HepG2 (cell line): ENCODE measurements at regions not wholly inside any gene's neighbourhood (a gene's known extent, or its start where the extent isn't known, plus 50 kb on each side); places are given as distances from the start of the nearest gene placed in this dataset.

Source experiments
- AHR ChIP-seq: IDR thresholded peaks from 2 replicates; pipeline ENCODE4 v1.6.1; 2018; ENCODE audit warnings: missing genetic modification reagents, missing compliant biosample characterization
- ARHGAP35 ChIP-seq: sonication (generic); formaldehyde crosslinking; IDR thresholded peaks from 2 replicates; pipeline ENCODE4 v1.9.0; 2022; ENCODE audit warnings: mild to moderate bottlenecking, inconsistent platforms, moderate library complexity, missing genetic modification reagents, borderline replicate concordance
- ATF4 ChIP-seq, 2 experiments: fragments of 450-650 bp in 1 of 2; sonication (generic) in 1 of 2; formaldehyde crosslinking; IDR thresholded peaks; 2 replicates each; pipeline versions ENCODE4 v1.5.0 to v1.8.0; 2020 to 2022; ENCODE audit warnings: mild to moderate bottlenecking in 1 of 2, missing genetic modification reagents in 1 of 2
- BATF2 ChIP-seq: sonication (generic); formaldehyde crosslinking; IDR thresholded peaks from 2 replicates; pipeline ENCODE4 v1.8.0; 2022; ENCODE audit warnings: mild to moderate bottlenecking, missing genetic modification reagents, moderate library complexity
- CHD2 ChIP-seq: IDR thresholded peaks from 2 replicates; pipeline ENCODE4 v1.6.1; 2011; ENCODE audit warnings: low read depth, low read length, improper control_type of control experiment
- ETS1 ChIP-seq: sonication (generic); formaldehyde crosslinking; IDR thresholded peaks from 2 replicates; pipeline ENCODE4 v1.4.0; 2020; ENCODE audit warnings: missing genetic modification reagents
- EZH2 ChIP-seq: conservative IDR thresholded peaks from 2 replicates; pipeline ENCODE4 v1.6.1; 2012; ENCODE audit warnings: mild to moderate bottlenecking, low read depth, low read length, moderate library complexity
- GMEB1 ChIP-seq: sonication (generic); formaldehyde crosslinking; IDR thresholded peaks from 2 replicates; pipeline ENCODE4 v1.5.1; 2020; ENCODE audit warnings: missing genetic modification reagents, mild to moderate bottlenecking, borderline replicate concordance
- HDAC1 ChIP-seq: sonication (generic); formaldehyde crosslinking; IDR thresholded peaks from 2 replicates; pipeline ENCODE4 v1.5.1; 2020; ENCODE audit warnings: mild to moderate bottlenecking, missing genetic modification reagents
- HNRNPLL ChIP-seq: fragments of 200-400 bp; formaldehyde crosslinking; IDR thresholded peaks from 2 replicates; pipeline ENCODE4 v1.6.1; 2017; ENCODE audit warnings: mild to moderate bottlenecking, low read depth, low read length; ENCODE audit not compliant: poor library complexity, severe bottlenecking
- KDM6A ChIP-seq: IDR thresholded peaks from 2 replicates; pipeline ENCODE4 v1.6.1; 2016; ENCODE audit warnings: low read depth
- MATR3 ChIP-seq: sonication (generic); formaldehyde crosslinking; IDR thresholded peaks from 2 replicates; pipeline ENCODE4 v1.4.0; 2020; ENCODE audit warnings: missing genetic modification reagents
- MLX ChIP-seq: IDR thresholded peaks from 2 replicates; pipeline ENCODE4 v1.6.1; 2016
- NAIF1 ChIP-seq: sonication (generic); formaldehyde crosslinking; IDR thresholded peaks from 2 replicates; pipeline ENCODE4 v1.5.0; 2020; ENCODE audit warnings: mild to moderate bottlenecking, missing genetic modification reagents, borderline replicate concordance
- NCOR1 ChIP-seq: fragments of 200-600 bp; sonication (generic); IDR thresholded peaks from 2 replicates; pipeline ENCODE4 v1.7.0; 2017; ENCODE audit warnings: antibody characterized with exemption, low read length, borderline replicate concordance
- TBP ChIP-seq: sonication (generic); formaldehyde crosslinking; IDR thresholded peaks from 2 replicates; pipeline ENCODE4 v1.5.0; 2020; ENCODE audit warnings: missing genetic modification reagents
- TBX2 ChIP-seq: sonication (generic); formaldehyde crosslinking; IDR thresholded peaks from 2 replicates; pipeline ENCODE4 v1.5.0; 2020; ENCODE audit warnings: missing genetic modification reagents, mild to moderate bottlenecking, borderline replicate concordance
- THAP11 ChIP-seq: IDR thresholded peaks from 2 replicates; pipeline ENCODE4 v1.6.1; 2016; ENCODE audit warnings: missing biosample characterization, missing genetic modification reagents
- ZBTB25 ChIP-seq: IDR thresholded peaks from 2 replicates; pipeline ENCODE4 v1.6.1; 2018; ENCODE audit warnings: missing genetic modification reagents
- ZNF121 ChIP-seq: sonication (generic); formaldehyde crosslinking; IDR thresholded peaks from 2 replicates; pipeline ENCODE4 v1.5.0; 2020; ENCODE audit warnings: mild to moderate bottlenecking, missing genetic modification reagents
- ZNF615 ChIP-seq: sonication (generic); formaldehyde crosslinking; IDR thresholded peaks from 2 replicates; pipeline ENCODE4 v1.5.0; 2020; ENCODE audit warnings: mild to moderate bottlenecking, missing genetic modification reagents, borderline replicate concordance
- ZNF619 ChIP-seq: sonication (generic); formaldehyde crosslinking; IDR thresholded peaks from 2 replicates; pipeline ENCODE4 v1.4.0; 2020; ENCODE audit warnings: mild to moderate bottlenecking, missing genetic modification reagents
- ZNF674 ChIP-seq: sonication (generic); formaldehyde crosslinking; IDR thresholded peaks from 2 replicates; pipeline ENCODE4 v1.5.0; 2020; ENCODE audit warnings: low read depth, mild to moderate bottlenecking, missing genetic modification reagents

GRCh38 chr15:67915461-67916374 is 75.9 kb upstream of the RNU6-1 start (continued):
- TF ChIP-seq ETS1, result no peak
- no peak for TF ChIP-seq ZNF674 (CRISPR knock-in tag)
- TF ChIP-seq MATR3 (CRISPR knock-in tag), result no peak
- TF ChIP-seq CHD2, result no peak
- TF ChIP-seq NAIF1 (CRISPR knock-in tag), result no peak; the same call in 1 of the 2 replicates
- TF ChIP-seq ARHGAP35 (CRISPR knock-in tag), result no peak
- TF ChIP-seq TBX2 (CRISPR knock-in tag), result peak; percentile 94
- no peak for TF ChIP-seq ZNF121 (CRISPR knock-in tag)
- no peak for TF ChIP-seq HNRNPLL
- TF ChIP-seq MLX (CRISPR knock-in tag), result no peak
- 0 out of 4 replicates have a peak, but pooled peaks of 1 of the 2 experiments have one; percentile 47 for TF ChIP-seq ATF4 (CRISPR knock-in tag; IDR thresholded peaks at IDR 0.05)
- no peak for TF ChIP-seq AHR
- peak; percentile 60; the same call in 1 of the 2 replicates for TF ChIP-seq ZBTB25 (CRISPR knock-in tag)
- peak; percentile 66; the same call in 1 of the 2 replicates for TF ChIP-seq KDM6A (CRISPR knock-in tag)
- no peak for TF ChIP-seq NCOR1
- no peak for TF ChIP-seq ZNF615 (CRISPR knock-in tag)
- TF ChIP-seq TBP (CRISPR knock-in tag), result no peak
- TF ChIP-seq BATF2 (CRISPR knock-in tag), result no peak
- peak; percentile 26; the same call in 1 of the 2 replicates for TF ChIP-seq GMEB1 (CRISPR knock-in tag)
- peak; percentile 64; the same call in 1 of the 2 replicates for TF ChIP-seq THAP11 (CRISPR knock-in tag)
- peak; percentile 91 for TF ChIP-seq HDAC1
- TF ChIP-seq ZNF619 (CRISPR knock-in tag), result 0 out of 2 replicates have a peak, but pooled peaks have one; percentile 62
- TF ChIP-seq EZH2, result no peak
